HG03521 (cell line): ENCODE measurements at regions not wholly inside any gene's neighbourhood (a gene's known extent, or its start where the extent isn't known, plus 50 kb on each side); places are given as distances from the start of the nearest gene placed in this dataset.

Experiments used
- ATAC-seq: cut with Tn5 transposase; IDR thresholded peaks from one replicate; pipeline ENCODE4 v1.9.1; 2021; ENCODE audit warnings: mild to moderate bottlenecking, moderate library complexity; ENCODE audit not compliant: unreplicated experiment

DNA sequence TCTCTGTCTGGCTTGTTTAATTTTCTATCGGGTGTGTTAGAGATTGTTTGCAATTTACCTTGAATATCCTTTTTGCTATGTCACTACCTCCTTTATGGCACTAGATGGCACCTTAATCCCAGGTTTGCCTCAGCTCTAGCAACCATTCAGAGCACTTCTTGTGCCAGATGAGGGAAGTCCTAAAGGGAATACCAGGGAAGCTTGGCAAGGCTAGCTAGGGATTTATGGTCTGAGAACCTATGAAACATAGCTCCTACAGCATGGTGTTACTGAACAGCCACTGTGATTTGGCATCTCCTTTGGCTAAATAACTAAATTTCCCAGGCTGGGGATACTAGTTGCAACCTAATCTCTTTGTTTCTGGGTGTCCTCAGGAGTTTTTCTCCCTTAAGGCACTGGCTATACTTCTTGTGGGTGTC lies 69.0 kb upstream of the VOPP1 start:
- ATAC-seq, result peak; percentile 79

DNA sequence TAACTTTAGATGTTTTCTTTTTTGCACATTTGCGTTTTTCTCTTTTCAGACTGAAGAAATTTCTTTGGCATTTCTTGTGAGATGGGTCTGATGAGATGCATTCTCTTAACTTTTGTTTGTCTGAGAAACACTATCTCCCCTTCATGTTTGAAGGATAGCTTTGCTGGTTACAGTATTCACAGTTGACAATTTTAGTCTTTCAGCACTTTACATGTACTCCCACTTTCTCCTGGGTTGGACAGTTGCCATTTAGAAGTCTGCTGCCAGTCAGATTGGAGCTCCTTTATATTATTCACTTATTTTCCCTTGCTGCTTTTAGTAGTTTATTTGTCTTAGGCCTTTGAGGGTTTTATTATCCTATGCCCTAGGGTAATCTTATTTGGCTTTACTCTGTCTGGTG lies 67.3 kb upstream of the VOPP1 start:
- no peak for ATAC-seq

DNA sequence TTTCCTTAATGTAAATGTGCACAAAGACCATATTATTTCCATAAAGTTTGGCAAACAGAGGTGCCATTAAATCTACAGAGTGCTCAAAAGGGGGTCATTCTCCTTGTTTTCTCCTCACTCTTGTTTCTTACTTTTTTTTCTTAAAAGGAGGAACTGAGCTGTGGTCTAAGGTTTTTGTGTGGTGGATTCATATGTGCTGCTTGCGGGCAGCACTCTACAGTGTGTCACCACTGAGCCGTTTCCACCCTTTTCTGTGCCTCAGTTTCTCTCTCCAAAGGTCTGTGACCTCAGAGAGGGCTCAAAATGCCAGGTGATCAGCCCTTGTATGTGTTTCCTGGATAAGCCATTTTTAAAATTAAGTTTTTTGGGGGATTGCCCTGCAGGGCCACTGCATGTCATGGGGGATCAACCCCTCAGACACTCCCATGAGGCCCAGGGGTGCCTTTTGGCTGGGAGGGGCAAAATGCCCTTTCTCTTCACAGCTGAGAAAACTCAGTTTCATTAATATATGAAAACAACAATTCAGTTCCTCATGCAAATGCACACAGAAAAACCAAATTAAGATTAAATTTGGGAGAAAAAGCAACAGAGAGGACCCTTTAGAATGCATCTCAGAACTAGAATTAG lies 56.9 kb upstream of the VOPP1 start:
- ATAC-seq, result no peak

DNA sequence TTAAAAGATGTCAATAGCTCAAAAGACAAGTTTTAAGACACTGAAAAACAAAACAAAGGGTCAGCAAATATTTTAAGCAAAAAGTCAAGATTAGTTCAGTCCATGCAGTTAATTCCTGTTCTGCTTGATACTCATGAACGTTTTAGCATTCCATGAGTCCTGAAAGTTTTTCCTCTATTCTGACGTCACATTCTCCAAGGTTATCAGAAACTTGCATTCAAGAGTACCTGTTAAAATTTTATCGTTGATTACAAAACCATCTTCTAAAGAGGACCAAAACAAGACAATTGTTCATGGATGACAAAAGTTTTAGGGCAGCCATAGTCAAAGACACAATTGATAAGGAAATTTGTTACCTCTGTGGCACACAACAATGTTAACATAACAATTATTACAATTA lies 52.5 kb upstream of the VOPP1 start:
- no peak for ATAC-seq

DNA sequence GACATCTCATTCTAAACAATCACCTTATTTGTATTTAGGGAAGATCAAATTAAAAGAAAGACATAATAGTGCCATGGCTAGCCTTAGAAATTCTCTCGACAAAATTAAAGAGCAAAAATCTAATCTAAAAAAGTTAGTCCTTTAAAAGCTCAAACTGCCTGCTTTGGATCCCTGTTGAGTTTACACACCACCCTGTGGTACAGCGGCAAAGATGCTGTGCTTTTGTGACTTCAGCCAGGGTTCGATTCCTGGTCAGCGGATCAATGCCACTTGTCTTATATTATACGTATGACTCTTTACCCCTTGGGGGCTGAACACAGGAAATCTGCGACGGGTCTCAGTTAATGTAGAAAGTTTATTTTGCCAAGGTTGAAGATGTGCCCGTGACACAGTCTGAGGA lies 51.3 kb upstream of the VOPP1 start:
- ATAC-seq, result no peak

DNA sequence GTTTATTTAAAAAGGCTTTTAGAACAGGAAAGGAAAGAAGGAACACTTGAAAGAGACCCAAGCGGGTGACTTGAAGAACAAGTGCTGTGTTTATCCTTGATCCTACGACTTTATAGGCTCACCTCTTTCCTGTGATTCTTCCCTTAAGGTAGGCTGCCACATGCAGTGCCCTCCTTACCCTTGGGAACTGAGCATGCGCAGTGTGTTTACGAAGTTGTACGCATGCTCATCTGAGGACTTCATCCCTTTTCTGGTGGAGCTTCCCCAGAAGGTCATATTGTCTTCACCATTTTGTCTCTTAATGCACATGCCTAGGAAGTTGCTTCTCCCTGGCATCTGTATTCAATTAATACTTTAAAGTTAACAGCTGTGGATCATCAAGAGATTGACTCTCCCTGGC lies 49.9 kb upstream of the VOPP1 start:
- ATAC-seq, result no peak
